OCI-LY7 (cell line): ENCODE measurements at regions not wholly inside any gene's neighbourhood (a gene's known extent, or its start where the extent isn't known, plus 50 kb on each side); places are given as distances from the start of the nearest gene placed in this dataset.

Experiments used
- BruUV-seq: library from RNA; stranded (reverse); fragments of 400-500 nt; replicated peaks from 2 replicates; lab custom pipeline; 2021; lab: Mats Ljungman, UMichigan
- CTCF ChIA-PET: fragments of 300-600 bp; sonication (Branson Sonifier 250); formaldehyde crosslinking; loops from one replicate; lab custom pipeline; 2022; ENCODE audit warnings: antibody characterized with exemption; ENCODE audit not compliant: unreplicated experiment; lab: Charles Lee
- POLR2A ChIA-PET: fragments of 300-600 bp; sonication (Branson Sonifier 250); formaldehyde crosslinking; loops from one replicate; lab custom pipeline; 2022; ENCODE audit warnings: antibody characterized with exemption; lab: Charles Lee
- DNase-seq: peaks from one replicate; pipeline ENCODE4 v3.0.0-alpha.2; 2015; ENCODE audit warnings: low spot score
- H2AFZ ChIP-seq: fragments of 200-600 bp; sonication (generic), shearing (Covaris generic); 2 replicates; pipeline ENCODE4 v1.6.1; 2014; ENCODE audit warnings: mild to moderate bottlenecking, antibody characterized with exemption, low read length, moderate library complexity
- H3K27ac ChIP-seq: fragments of 200-600 bp; sonication (generic); 2 replicates; pipeline ENCODE4 v1.5.1; 2014; ENCODE audit warnings: mixed run types, low read depth, mild to moderate bottlenecking, moderate library complexity, low read length, inconsistent platforms; ENCODE audit not compliant: poor library complexity, severe bottlenecking
- H3K36me3 ChIP-seq: fragments of 200-600 bp; sonication (generic); 2 replicates; pipeline ENCODE4 v1.6.1; 2014; ENCODE audit warnings: mild to moderate bottlenecking, antibody characterized with exemption, low read length, moderate library complexity, mixed read lengths; ENCODE audit not compliant: insufficient read depth
- H3K4me1 ChIP-seq: fragments of 200-600 bp; sonication (generic); 2 replicates; pipeline ENCODE4 v1.5.1; 2014; ENCODE audit warnings: mild to moderate bottlenecking, low read length; ENCODE audit not compliant: insufficient read depth, poor library complexity, severe bottlenecking
- H3K4me2 ChIP-seq: fragments of 200-600 bp; sonication (generic); 2 replicates; pipeline ENCODE4 v1.6.1; 2014; ENCODE audit warnings: mild to moderate bottlenecking, low read length
- H3K4me3 ChIP-seq: fragments of 200-600 bp; sonication (generic); 2 replicates; pipeline ENCODE4 v1.5.1; 2014; ENCODE audit warnings: mild to moderate bottlenecking, low read depth, low read length; ENCODE audit not compliant: poor library complexity, severe bottlenecking
- H3K79me2 ChIP-seq: fragments of 200-600 bp; sonication (generic); 2 replicates; pipeline ENCODE4 v1.6.1; 2016; ENCODE audit warnings: low read depth, mild to moderate bottlenecking, low read length, moderate library complexity, mixed read lengths; ENCODE audit not compliant: insufficient read depth
- H3K9me2 ChIP-seq: fragments of 200-600 bp; sonication (generic); 2 replicates; pipeline ENCODE4 v1.6.1; 2016; ENCODE audit warnings: mild to moderate bottlenecking, low read length, mixed read lengths; ENCODE audit not compliant: insufficient read depth
- H3K9me3 ChIP-seq: fragments of 200-600 bp; sonication (generic); 2 replicates; pipeline ENCODE4 v1.6.1; 2014; ENCODE audit warnings: mild to moderate bottlenecking, mixed run types, low read length, mixed read lengths
- H4K20me1 ChIP-seq: fragments of 200-600 bp; sonication (generic); 2 replicates; pipeline ENCODE4 v1.6.1; 2014; ENCODE audit warnings: mild to moderate bottlenecking, antibody characterized with exemption, low read length, moderate library complexity, mixed read lengths; ENCODE audit not compliant: insufficient read depth
- CTCF ChIP-seq: fragments of 200-600 bp; sonication (generic); conservative IDR thresholded peaks from 2 replicates; pipeline ENCODE4 v1.5.1; 2014; ENCODE audit warnings: mild to moderate bottlenecking, antibody characterized with exemption, low read length, moderate library complexity, mixed read lengths
- EZH2phosphoT487 ChIP-seq: fragments of 200-600 bp; sonication (generic); IDR thresholded peaks from 2 replicates; pipeline ENCODE4 v1.6.1; 2018; ENCODE audit warnings: low read depth, borderline replicate concordance, mild to moderate bottlenecking, mixed run types, antibody characterized with exemption, low read length, moderate library complexity, mixed read lengths
- intact Hi-C: fragments of 100-400 bp; cut with micrococcal nuclease; formaldehyde crosslinking; loops from one replicate; pipeline ENCODE4 v1.10.0; 2022; ENCODE audit not compliant: unreplicated experiment

- no peaks in the 10 kb centered on the region for H3K79me2 ChIP-seq
- H3K4me3 ChIP-seq, result no peak overlapping the region
- H3K36me3 ChIP-seq, result no peaks in the 10 kb centered on the region
- BruUV-seq, result no TSS peak
- intact Hi-C loops, result no loop called here
- H3K27ac ChIP-seq, result no peak overlapping the region
- H3K9me2 ChIP-seq, result no peaks in the 10 kb centered on the region
- CTCF ChIA-PET, result interaction anchor here (0.7 kb wide), 1 partner anchor 55 kb away, joined by 9 read pairs; no protein-coding TSS in a partner anchor
- H3K9me3 ChIP-seq, result peaks cover 10% of the 10 kb centered on the region; the same call in 1 of the 2 replicates
- no peak for TF ChIP-seq EZH2phosphoT487
- TF ChIP-seq CTCF, result no peak
- H3K4me1 ChIP-seq, result no peaks in the 10 kb centered on the region
- DNase-seq, result no peak
- no peak overlapping the region for H3K4me2 ChIP-seq
- no peaks in the 10 kb centered on the region for H4K20me1 ChIP-seq
- H2AFZ ChIP-seq, result no peak overlapping the region
- POLR2A ChIA-PET, result interaction anchor here (0.6 to 1.0 kb wide), 12 partner anchors 9 to 1246 kb away, joined by 3 to 5 read pairs (median 3); no protein-coding TSS in a partner anchor
These were observed 1494.5 kb downstream of the SLITRK5 start for GRCh38 chr13:89165685-89166084.

DNA sequence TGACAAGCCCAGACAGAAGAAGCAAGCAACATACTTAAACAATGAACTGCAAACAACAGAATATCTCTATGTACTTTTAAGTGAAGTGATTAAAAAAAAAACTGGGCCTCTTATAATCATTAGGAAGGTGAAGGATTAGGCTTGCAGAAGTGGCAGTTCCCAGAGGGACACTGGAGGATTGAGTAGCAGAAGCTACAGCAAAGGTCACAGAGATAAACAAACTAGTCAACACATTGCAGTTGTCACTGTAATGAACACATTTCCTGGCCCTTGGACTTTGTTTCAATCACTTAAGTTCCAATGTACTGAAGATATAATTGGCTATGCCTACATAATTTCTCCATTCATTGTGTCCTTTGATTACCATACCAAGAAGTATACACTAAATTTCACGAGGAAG lies 1498.8 kb downstream of the SLITRK5 start:
- Histone ChIP-seq H3K4me2 (no peak overlapping the region), H3K9me3 (no peaks in the 10 kb centered on the region), H2AFZ (no peak overlapping the region), H3K27ac (no peak overlapping the region), H3K9me2 (no peaks in the 10 kb centered on the region), H3K4me1 (no peaks in the 10 kb centered on the region), H4K20me1 (no peaks in the 10 kb centered on the region), H3K36me3 (no peaks in the 10 kb centered on the region), H3K4me3 (no peak overlapping the region), H3K79me2 (no peaks in the 10 kb centered on the region)
- no peak for DNase-seq
- ChIA-PET CTCF (no interaction called here), POLR2A (interaction anchor here (0.5 to 1.1 kb wide), 2 partner anchors 140 to 552 kb away, joined by 3 read pairs; no protein-coding TSS in a partner anchor)
- no peak for TF ChIP-seq CTCF
- TF ChIP-seq EZH2phosphoT487, result no peak
- BruUV-seq, result no TSS peak
- intact Hi-C loops, result no loop called here

GRCh38 chr13:89181041-89181440 lies 1509.9 kb downstream of the SLITRK5 start:
- Histone ChIP-seq H3K4me1 (no peaks in the 10 kb centered on the region), H3K9me3 (peaks cover 36% of the 10 kb centered on the region), H2AFZ (no peak overlapping the region), H3K36me3 (no peaks in the 10 kb centered on the region), H4K20me1 (no peaks in the 10 kb centered on the region), H3K4me3 (no peak overlapping the region), H3K27ac (no peak overlapping the region), H3K9me2 (no peaks in the 10 kb centered on the region), H3K4me2 (no peak overlapping the region), H3K79me2 (no peaks in the 10 kb centered on the region)
- ChIA-PET POLR2A (interaction anchor here (0.6 to 0.9 kb wide), 4 partner anchors 12 to 1082 kb away, joined by 3 to 4 read pairs (median 4); no protein-coding TSS in a partner anchor), CTCF (no interaction called here)
- intact Hi-C loops, result no loop called here
- TF ChIP-seq EZH2phosphoT487 (no peak), CTCF (no peak)
- no peak for DNase-seq
- no TSS peak for BruUV-seq
